Ecto neural progenitor cell (in vitro differentiated cells): ENCODE measurements at regions not wholly inside any gene's neighbourhood (a gene's known extent, or its start where the extent isn't known, plus 50 kb on each side); places are given as distances from the start of the nearest gene placed in this dataset.

Experiments used
- DNase-seq: peaks from one replicate; pipeline ENCODE4 v3.0.0-alpha.2; 2018; ENCODE audit warnings: low spot score

DNA sequence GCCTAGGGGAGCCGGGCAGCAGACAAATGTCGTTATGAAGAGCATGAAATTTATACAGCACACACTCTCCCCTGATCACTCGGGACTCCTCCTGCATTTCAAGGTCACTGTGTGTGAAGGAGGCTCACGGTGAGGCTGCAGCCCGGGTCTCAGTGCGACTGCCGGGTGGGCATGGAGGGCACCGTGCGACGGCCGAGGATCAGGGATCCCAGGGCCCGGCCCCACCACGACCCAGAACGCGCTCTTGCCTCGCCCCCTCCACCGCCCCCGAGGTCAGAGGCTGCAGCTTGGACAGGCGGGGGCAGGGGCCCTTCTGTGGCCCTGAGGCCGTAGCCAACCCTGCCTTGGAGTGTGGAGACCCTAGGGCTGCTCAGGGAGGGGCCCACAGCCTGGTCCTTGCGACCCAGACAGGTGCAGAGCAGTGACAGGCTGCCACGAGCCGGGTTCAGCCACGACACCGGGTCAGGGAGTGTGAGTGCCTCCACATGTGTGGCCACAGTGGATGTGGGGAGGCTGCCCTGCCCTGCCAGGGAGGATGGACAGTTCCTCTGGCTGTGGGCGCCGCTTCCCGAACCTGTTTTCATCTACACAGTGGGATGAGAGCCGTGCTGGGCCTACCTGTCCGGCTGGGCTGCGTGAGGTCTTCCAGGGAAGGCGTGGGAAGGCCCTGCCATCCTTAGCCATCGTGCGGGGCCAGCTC lies 89.3 kb upstream of the NKX1-1 start:
- no peak for DNase-seq

DNA sequence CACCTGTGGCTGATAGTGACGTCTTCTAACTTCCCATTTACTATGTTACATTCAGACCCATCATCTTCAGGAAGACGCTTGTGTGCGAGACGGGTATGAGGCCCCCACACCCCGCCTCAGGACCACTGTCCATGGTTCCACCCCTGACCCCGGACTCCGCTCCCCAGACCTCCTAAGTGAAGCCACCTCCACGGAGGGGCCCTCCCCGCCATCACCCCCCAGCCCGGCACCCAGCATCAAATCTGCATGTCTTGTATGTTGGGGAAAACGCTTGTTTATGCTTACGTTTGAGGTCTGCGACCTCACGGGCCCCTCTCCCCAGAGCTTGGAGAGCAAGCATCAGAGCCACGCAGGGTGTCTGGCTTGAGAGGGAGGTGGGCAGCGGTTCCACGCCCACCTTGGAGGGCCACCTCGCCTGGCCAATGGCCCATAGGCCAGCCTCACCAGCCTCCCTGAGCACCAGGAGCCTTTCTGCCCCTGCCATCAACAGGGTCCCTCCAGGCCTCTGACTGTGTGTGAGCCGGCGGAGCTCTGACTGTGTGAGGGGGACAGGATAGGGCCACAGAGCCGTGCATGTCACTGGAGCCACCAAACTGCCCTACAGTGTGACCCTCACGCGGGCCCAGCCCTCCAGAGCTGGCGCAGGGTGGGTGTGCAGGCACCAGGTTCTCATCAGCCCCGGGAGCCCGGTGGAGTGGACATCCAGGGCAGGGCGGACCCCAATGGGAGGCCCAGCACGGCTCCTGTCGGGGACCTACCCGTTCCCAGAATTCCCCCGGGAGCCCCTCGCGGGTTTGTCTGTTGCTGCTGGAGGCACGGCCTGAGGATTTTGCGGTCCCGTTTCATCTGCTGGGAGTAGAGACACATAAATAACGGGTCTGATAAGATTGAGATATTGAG lies 88.4 kb upstream of the NKX1-1 start:
- DNase-seq, result no peak

DNA sequence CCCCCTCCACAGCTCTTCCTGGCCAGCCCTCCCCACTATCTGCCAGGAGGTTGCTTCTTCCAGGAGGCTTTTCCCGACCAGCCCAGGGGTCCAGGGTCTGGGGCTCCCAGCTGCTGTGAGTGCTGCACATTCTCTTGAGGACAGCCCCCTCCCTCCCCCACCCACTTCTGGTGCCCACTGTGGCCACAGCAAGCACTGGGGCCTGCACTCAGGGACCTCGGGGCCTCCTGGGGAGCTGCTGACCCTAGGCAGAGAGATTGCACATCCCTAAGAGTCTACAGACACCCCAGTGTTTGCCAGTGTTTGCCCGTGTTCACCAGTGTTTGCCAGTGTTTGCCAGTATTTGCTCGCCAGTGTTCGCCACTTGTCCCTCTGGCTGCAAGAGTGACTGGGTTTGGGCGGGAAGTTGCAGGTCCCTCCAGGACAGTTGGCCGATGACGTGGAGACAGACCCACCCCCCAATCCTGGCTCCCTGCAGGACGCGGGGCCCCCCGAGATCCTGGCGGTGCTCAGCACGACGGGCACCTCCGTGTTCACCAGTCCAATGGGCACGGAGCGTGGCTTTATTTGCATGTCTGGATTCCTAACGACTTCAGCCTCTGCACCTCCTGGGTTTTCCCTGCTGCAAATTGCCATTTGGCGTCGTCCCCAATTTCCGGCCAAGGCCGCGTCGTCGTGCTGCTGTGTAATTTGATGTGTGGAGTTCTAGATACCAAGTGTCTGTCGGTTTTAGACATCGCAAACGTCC lies 87.5 kb upstream of the NKX1-1 start:
- no peak for DNase-seq

DNA sequence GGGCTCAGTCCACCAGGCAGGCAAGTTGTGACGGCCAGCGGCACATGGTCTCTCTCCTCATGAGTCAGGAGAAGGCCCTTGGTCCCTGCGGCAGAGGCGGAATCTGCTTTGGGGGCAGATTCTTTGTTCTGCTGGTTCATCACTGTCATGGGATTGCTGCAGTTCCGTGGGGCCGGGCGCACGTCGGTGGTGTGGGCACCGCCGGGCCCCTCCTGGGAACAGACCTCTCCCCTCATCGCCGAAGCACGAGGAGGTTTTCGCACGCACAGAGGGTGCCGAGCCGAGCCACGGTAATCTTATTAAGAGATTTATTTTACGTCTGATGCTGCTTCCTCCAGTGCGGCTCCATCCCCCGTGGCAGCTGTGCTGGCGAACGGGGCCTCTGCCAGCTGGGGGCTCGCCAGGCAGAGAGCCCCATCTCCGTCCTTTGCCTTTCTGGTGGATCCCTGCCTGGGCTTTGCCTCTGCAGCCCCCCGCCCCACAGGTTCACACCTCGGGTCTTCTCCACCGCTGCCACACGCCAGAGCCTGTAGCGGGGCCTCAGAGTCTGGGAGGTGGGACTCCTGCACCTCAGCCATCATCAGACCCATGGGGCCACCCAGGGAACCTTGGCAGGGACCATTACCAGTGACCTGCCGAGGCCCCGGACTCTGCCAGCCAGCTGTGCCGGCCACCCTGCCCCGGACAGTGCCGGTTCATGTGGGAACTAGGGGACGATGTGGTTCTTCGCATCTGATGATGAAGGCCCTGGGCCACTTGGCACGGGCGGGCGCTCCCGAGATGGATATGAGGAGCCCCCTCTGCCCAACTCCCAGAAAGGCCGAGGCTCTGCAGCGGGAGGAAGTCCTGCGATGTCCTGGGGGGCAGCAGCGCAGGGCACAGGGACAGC lies 86.7 kb upstream of the NKX1-1 start:
- DNase-seq, result no peak

DNA sequence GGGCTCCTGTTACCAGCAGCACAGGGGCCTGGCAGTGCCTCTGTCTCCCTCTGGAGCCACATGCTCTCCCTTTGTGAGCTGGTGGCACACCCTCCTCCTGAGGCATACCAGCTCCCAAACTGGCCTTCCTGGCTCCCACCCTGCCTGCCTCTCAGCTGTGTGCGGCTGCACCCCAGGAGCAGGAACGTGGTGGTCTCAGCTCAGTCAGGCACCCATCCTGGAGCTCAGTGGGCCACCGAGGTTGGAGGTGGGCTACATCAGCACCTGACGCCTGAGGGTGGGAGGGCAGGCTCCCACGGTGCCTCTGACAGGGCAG lies 85.9 kb upstream of the NKX1-1 start:
- no peak for DNase-seq

DNA sequence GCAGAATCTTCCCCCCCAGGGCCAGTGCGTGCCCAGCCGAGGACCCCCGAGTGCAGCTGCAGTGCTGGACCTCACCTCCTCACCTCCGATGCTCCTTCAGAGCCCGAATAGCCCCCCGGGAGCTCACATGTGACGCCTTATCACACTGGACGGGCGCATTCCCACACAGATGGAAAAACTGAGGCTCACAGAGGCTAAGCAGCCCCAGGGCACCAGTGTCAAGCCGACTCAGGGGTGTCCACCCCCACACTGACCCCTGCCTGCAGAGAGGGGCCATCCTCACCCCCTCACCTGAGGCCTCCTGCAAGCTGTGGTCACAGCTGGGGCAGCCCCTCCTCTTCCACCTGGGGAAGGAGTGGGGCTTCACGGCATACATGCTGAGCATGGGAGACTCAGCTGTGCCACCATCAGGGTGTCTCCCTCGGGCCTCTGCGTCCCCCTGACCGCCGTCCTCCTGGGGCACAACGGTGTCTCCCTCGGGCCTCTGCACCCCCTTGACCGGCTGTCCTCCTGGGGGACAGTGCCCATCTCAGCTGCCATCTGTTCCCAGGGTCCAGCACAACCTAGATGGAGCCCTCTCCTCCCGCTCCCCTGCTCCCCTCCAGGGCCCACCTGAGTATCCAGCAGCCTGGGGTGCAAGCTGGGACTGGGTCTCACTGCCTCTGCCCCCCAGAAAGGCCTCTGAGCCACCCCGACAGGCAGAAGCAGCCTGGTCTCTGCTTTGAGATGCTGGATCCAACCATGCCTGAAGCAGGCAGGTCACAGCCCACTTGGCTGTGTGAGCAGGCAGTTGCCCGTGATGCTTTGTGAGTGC lies 85.3 kb upstream of the NKX1-1 start:
- no peak for DNase-seq

DNA sequence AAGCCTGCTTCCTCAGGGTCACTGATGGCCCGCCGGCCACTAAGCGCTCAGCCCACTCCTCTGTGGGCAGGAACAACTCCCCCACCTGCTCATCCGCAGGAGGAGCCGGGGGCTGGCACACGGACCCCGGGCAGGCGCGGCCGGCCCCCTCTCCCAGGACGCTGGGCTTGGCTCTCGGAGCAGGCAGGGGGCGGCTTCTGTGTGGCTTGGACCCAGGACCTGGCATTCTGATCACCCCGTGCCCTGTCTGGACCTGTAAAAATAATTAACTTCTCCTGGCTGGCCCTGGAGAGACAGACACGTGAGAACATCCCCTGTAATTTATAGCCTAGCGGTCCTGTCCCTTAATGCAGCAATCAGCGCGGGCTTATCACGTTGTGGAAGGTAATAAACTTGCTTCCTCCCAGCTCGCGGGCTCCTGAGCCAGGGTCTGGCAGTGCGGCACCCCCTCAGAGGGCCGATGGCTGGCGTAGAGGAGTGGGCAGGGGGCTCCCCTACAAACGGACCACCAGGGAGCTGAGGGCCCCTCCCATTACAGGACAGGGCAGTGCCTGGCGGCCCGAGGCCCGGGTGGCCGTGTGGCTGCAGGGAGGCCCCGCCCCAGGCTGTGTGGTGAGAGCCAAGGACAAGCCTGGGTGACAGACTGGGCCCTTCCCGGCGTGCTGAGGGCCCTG lies 84.5 kb upstream of the NKX1-1 start:
- DNase-seq, result no peak

DNA sequence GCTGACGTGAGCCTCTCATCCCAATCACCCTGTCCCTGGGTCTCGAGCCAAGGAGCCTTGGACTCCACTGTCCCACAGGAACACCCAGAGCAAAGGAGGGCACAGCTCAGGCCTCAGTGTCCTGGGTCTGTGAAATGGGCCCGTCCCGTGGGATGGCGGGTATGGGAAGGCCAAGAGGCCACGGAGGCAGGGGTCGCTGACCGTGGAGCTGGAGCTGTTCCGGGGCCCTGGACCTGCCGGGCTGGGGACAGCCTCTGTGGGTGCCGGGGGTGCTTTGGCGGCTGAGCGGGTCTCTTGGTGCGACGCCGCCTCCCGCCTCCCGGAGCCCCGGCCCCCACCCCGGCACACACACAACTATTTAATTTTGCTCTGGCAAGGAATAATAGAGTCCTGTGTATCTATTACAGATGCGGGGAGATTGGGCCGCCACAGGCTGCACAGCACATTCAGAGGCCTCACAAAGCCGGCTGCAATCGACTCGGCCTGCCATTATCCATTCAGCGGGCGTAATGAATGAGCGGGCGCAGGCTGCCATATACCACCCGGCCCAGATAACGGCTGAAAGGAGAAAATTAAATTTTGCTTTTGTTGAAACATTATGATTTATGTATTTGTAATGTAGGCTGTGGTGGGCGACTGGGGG lies 83.9 kb upstream of the NKX1-1 start:
- DNase-seq, result no peak

DNA sequence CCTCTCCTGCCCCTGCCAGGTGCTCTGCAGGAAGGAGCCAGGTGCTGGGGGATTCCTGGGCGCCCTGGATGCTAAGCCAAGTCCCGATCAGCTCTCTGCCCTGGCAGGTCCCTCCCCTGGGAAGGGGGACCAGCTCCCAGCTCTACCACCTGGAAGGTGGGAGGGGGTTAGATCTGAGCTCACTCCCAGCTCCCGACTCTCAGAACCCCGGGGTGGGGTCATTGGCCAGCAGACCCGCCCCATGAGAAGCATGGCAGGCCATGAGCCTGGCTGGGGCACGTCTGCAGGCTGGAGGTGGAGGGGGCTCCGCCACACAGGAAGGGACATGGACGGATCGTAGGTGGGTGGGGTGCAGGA lies 83.4 kb upstream of the NKX1-1 start:
- DNase-seq, result no peak

DNA sequence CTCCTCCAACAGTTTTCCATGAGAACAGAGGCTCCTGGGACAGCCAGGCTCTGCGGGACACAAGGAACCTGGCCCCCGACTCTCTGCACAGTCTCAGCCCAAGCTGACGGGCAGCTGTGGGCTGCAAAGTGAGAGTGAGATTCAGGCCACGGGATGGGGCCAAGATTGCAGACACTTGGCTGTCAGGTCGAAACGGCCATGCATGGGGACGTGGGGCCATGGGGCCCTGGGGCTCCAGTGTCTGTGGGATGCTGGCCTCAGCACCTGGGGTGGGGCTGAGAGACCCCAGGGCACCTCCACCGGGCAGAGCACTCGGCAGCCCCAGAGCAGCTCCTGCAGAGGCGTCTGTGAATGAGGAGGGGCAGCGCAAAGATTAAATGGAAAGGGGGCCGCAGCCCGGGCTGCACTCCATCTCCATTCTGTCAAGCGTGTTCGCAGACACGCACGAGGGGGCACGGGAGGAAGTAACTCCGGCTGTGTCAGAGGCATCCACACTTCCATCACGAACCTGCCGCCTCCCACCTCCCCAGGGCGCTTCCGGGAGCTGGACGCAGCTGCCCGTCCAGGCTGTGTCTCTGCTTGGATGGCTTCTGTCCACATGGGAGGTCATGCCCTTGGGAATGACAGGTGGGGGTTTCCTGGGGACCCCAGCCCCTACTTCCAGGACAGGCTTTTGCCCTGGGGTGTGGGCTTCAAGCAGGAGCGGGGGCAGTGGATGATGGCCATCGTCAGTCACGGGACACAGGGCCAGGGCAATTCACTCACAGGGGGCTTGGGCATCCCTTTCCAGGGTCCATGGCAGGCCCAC lies 82.8 kb upstream of the NKX1-1 start:
- DNase-seq, result no peak

DNA sequence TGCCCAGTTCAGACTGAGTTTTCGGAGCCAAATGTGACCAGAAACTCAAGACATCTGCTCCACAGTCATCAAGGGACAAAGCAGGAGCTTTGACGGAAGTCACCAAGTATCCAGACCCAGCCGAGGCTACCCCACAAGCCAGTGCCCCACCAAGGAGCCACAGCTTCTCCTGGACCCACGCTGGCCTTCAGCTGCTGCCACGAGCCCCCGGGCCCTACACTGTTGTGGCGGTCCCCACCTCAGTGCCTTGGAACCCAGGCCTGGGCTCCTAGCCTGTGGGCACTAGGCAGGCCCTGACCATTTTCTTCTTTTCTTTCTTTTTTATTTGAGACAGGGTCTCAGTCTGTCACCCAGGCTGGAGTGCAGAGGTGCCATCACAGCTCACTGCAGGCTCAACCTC lies 82.1 kb upstream of the NKX1-1 start:
- DNase-seq, result no peak

DNA sequence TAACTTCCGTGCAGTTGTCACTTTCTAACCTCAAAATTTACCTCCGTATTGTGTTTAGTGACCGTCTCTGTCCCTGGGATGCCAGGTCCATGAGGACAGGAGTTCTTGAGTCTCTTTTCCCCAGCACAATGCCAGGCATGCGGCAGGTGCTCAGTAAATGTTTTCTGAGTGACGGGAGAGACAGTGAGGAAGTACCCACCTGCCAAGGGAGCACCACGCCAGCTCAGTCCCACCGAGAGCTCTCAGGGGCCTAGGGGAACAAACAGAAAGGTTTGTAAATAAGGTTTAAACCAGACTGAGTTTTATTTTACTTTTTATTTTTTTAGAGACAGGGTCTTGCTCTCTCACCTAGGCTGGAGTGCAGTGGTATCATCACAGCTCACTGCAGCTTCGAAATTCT lies 81.5 kb upstream of the NKX1-1 start:
- no peak for DNase-seq

DNA sequence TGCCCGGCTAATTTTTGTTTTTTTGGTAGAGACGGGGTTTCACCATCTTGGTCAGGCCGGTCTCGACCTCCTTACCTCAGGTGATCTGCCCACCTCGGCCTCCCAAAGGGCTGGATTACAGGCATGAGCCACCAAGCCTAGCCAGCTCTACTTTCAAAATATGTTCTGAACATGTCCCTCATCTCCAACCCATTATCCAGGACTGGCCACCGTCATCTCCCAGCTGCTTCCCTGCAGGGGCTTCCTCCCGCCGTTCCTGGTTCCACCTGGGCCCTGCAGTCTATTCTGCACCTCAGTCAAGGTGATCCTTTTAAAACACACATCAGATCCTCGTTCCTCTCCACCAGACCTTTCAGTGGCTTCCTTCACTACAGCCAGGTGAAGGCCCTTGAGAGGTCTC lies 80.9 kb upstream of the NKX1-1 start:
- DNase-seq, result no peak

DNA sequence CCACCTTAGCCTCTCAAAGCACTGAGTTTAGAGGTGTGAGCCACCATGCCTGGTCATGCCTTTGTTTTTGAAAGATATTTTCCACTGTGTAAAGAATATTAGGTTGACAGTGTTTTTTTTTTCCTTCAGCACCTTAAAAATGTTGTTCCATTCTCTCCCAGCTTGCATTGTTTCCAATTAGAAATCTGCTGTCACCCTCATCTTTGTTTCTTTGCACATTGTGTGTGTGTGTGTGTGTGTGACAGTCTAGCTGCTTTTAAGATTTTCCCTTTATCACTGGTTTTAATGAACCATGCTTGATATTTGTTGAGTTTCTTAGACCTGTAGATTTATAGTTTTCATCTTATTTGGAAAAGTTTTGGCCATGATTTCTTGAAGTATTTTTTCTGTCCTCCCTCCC lies 79.0 kb upstream of the NKX1-1 start:
- no peak for DNase-seq

DNA sequence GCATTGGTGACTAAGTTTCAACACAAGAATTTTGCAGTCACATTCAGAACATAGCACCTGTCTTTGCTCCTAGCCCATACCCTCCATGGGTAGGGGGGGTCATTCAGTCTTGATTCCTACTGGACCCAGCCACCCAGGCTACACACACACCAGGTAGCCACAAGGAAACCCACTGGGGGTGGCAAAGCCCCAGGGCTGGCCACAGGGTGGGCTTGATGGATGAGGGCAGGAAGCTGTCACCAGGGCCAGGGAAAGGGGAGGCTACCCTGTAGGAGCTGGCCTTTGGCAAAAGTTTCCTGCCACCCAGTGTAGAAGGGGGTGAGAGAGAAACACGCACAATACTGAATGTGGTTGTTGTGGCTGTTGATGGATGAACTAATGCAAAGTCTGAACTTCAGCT lies 74.5 kb upstream of the NKX1-1 start:
- DNase-seq, result no peak

DNA sequence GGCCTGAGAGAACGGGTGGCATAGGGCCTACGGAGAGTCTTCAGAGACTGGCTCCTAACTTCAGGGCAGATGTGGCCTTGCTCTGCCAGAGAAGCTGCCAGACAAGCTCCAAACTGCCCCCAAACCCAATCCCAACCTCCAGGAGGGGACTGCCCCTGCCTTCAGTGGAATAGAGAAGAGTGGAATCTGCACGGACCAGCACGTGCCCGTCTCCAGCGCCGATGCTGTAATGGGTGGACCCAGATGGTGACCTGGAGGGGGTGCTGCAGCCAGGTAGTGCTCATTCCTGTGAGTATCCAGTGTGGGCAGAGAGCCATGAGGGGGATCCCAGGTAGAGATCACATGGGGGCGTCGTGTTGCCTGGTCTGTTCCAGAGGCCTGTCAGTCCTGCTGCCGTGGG lies 73.2 kb upstream of the NKX1-1 start:
- no peak for DNase-seq

DNA sequence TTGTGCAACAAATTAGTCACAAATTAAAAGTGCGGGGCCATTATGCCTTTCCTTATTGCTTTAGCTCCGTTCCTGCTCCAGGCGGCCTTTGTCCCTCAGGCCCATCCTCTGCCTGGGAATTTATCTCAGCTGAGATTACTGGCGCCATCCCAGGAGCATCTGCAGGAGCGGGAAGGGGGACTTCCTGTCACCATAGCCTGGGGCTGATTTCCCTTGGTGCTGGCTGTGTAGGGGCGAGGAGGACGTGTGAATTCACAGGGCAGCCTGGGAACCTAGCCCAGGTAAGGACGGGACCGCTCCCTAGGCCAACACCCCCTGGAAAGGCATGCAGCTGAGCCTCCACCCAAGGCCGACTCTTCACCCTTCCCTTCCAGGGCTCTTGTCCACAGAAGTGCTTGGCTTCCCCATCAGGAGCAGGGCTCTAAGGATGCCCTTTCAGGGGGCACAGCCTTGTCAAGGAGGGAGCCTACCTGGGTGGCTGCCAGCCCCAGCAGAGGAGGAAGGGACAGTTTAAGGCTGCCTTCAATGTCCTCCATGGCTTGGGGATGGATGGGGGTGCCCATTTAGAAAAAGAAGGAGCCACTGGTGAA lies 72.6 kb upstream of the NKX1-1 start:
- no peak for DNase-seq

DNA sequence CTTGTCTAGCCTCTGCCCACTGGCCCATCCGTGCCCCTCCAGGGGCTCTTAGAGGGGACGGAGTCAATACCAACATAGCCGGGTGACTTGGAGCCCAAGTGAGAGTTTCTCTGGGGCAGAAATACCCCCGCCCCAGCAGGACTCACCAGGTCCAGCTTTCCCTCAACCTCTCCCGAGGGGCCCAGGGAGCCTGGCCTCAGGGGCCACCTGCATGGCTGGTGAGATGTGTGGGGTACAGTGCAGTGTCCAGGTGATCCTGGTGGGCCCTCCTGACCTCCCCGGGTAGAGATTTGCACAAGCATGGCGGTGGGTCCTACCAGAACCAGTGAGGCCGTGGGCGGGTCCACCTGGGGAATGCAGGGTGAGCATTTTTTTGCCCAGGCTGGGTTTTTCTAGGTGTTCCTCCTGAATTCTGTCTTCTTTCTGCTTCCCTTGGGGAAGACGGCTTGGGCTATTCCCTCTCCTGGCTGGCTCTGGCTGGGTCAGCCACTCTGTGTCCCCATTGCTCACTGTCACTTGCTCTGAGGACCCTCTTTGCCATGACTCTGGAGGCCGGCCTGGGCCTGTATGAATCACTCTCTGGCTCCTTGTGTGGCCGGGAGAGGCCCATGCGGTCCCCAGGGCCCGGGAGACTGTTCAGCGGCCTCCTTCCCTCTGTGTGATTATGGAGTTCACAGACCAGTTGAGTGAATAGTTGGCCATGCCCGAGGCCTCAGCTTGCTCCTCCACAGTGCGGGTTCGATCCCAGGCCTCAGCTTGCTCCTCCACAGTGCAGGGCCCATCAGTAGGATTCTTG lies 71.0 kb upstream of the NKX1-1 start:
- DNase-seq, result no peak
